ENCODE measurements at regions not wholly inside any gene's neighbourhood (a gene's known extent, or its start where the extent isn't known, plus 50 kb on each side); places are given as distances from the start of the nearest gene placed in this dataset.

DNA sequence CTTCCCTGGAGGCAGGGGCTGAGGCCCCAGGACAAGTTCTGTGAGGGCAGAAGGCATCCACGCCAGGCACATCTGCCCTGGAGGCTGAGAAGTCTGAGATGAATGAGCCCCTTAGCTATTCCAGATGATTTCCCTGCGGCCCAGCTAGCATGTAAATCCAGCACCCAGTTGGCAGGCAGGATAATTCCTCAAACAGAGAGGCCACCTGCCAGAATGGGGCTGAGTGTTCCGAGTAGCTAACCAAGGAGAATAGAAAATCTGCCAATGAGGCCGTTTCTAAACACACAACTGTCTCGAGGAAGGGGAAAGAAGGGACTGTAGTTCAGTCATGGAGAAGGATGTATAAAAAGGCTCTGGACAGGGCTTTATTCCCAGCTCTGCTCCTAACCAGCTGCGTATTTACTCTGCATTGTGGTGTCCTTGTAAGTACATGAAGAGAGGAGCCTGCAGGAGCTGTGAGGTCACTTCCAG is 211.4 kb upstream of the CDYL start:
- TF ChIP-seq NFRKB (IDR thresholded peaks at IDR 0.05; ENCODE audit: low read depth) = no peak
- TF ChIP-seq EP300 (IDR thresholded peaks at IDR 0.05; ENCODE audit: low read length) = no peak
- no peak for TF ChIP-seq ZNF174 (CRISPR knock-in tag; IDR thresholded peaks at IDR 0.05)
- TF ChIP-seq RAD21 (CRISPR knock-in tag; conservative IDR thresholded peaks at IDR 0.05 in 1 of 2, IDR thresholded peaks at IDR 0.05 in 1 of 2) = no peak
- TF ChIP-seq KDM4B (IDR thresholded peaks at IDR 0.05; ENCODE audit: borderline replicate concordance in 2 of 2, low read depth in 1 of 2) = no peak
- no peak for TF ChIP-seq ZNF41 (CRISPR knock-in tag; conservative IDR thresholded peaks at IDR 0.05)
- no peak for TF ChIP-seq CBX8 (IDR thresholded peaks at IDR 0.05; ENCODE audit: borderline replicate concordance, extremely low read depth, low read depth, low read length, poor library complexity, severe bottlenecking)
- no peak for TF ChIP-seq IRF2 (CRISPR knock-in tag; IDR thresholded peaks at IDR 0.05)
- TF ChIP-seq, protein P1, sequence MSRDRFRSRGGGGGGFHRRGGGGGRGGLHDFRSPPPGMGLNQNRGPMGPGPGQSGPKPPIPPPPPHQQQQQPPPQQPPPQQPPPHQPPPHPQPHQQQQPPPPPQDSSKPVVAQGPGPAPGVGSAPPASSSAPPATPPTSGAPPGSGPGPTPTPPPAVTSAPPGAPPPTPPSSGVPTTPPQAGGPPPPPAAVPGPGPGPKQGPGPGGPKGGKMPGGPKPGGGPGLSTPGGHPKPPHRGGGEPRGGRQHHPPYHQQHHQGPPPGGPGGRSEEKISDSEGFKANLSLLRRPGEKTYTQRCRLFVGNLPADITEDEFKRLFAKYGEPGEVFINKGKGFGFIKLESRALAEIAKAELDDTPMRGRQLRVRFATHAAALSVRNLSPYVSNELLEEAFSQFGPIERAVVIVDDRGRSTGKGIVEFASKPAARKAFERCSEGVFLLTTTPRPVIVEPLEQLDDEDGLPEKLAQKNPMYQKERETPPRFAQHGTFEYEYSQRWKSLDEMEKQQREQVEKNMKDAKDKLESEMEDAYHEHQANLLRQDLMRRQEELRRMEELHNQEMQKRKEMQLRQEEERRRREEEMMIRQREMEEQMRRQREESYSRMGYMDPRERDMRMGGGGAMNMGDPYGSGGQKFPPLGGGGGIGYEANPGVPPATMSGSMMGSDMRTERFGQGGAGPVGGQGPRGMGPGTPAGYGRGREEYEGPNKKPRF (IDR thresholded peaks at IDR 0.05; ENCODE audit: low read depth, low read length) = no peak

Data from K562 (cell line).